T47D (cell line): ENCODE measurements at regions not wholly inside any gene's neighbourhood (a gene's known extent, or its start where the extent isn't known, plus 50 kb on each side); places are given as distances from the start of the nearest gene placed in this dataset.
"Not testable (repeated sequence)": the region's sequence is repeated elsewhere in the genome, so short reads cannot be mapped to it uniquely, and the experiment has no call there.

Experiments used
- DNase-seq, 2 experiments: peaks; one replicate each; pipeline versions ENCODE4 v3.0.0 to v3.0.0-alpha.2; 2011 to 2012; ENCODE audit warnings: low read depth in 1 of 2, low spot score in 1 of 2
- JUND ChIP-seq: IDR thresholded peaks from 2 replicates; pipeline ENCODE4 v1.6.1; 2012; ENCODE audit warnings: low read depth
- in situ Hi-C: cut with HindIII; loops from 2 replicates; pipeline ENCODE4 v1.10.0; 2016; ENCODE audit warnings: low sequenced_read_pairs, low pct_unique_long_range_greater_than_20kb

GRCh38 chr3:3443482-3443881 lies 264.0 kb upstream of the CRBN start:
- TF ChIP-seq JUND: no peak
- in situ Hi-C loops: no loop called here
- no peak for DNase-seq

- no peak for DNase-seq
- in situ Hi-C loops: no loop called here
- no peak for TF ChIP-seq JUND
Observed at GRCh38 chr3:3433711-3434110, 254.2 kb upstream of the CRBN start.

DNA sequence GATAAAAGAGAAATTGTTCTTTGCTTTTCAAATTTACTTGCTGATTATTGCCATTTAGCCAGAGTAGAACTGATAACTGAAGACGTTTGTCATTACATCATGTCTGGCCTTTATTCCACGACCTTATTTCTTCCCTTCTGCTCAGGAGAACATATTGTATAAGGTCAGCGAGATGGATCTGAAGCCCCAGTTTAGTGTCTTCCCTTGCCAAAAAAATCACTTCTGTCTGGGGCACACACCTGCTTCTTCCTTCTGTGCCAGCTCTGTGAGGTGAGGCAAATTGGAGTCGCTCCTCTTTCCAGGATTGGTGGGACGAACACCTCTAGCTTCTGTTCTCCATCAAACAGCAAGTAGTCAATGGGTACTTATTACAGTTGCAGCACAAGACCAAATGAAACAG lies 250.3 kb upstream of the CRBN start:
- no peak for TF ChIP-seq JUND
- in situ Hi-C loops: no loop called here

DNA sequence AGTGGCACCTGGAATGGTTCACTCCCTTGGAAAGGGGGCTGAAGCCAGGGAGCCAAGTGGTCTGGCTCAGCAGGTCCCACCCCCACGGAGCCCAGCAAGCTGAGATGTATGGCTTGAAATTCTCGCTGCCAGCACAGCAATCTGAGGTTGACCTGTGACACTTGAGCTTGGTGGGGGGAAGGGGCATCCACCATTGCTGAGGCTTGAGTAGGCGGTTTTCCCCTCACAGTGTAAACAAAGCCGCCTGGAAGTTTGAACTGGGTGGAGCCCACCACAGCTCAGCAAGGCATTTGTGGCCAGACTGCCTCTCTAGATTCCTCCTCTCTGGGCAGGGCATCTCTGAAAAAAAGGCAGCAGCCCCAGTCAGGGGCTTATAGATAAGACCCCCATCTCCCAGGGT lies 228.2 kb upstream of the CRBN start:
- in situ Hi-C loops, DNase-seq: not testable (repeated sequence)

More for the DNA sequence above, 250.3 kb upstream of the CRBN start:
- no peak for DNase-seq

DNA sequence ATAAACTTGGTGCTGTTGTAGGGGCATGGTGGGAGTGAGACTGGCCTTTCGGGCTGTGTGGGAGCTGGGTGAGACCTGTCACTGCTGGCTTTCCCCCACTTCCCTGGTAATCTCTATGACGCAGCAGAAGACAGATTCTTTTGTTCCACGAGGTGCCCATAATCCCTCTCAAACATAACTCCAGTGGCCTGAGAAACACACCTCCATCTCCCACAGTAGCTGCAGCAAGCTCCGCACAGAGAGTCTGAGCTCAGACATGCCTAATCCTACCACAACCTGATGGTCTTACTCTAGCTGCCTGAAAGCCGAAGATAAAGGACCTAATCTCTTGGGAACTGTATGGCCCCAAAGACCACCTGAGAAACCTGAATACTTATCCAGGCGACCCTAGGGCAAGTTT lies 225.6 kb upstream of the CRBN start:
- in situ Hi-C loops: no loop called here
- DNase-seq: no peak
- no peak for TF ChIP-seq JUND

GRCh38 chr3:3403700-3404099 lies 224.2 kb upstream of the CRBN start:
- in situ Hi-C loops: no loop called here
- no peak for DNase-seq
- no peak for TF ChIP-seq JUND

GRCh38 chr3:3392946-3393345 lies 213.5 kb upstream of the CRBN start:
- no peak for DNase-seq
- TF ChIP-seq JUND: no peak
- in situ Hi-C loops: no loop called here

DNA sequence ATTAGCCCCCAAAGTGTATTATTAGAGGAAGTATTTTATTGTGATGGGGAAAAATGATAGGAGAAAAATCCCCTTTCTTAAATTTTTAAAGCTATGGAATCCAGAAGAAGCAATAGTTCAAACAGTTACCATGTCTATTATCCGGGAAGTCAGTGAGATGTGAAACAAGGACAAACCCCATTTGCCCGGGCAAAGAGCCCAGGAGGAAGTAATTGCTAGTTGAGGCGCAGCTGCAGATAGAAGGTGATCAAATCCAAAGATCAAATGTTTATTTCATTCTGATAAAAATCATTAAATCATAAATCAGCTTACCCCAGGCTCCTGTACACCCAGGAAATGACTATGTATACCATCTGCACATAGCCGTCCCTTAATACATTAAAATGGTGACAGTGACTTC lies 204.0 kb upstream of the CRBN start:
- no peak for DNase-seq
- no peak for TF ChIP-seq JUND
- in situ Hi-C loops: no loop called here

DNA sequence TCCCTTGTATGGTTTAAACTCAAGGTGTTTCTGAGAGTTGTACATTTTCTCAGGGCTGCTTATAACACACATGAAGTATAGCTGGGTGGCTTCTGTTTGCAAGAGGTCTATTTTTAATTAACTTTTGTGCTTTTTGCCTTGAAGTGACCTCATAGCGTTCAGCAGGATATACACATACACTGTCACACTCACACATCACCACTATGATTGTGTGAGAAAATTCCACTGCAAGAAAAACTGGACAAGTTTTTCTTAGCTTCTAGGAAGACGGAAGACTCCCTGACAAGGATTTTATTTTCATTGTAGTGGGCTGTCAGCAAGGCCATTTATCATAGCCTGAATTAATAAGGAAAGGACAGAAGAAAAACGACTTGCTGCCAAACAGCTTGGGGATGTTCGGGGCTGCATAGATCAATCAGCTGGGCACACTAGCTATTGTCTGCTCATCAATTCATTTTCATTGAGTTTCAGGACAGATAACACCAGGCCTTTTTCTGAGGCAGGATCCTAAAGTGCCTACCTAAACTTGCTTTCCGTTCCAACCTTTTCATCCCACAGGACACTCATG lies 192.8 kb upstream of the CRBN start:
- no peak for TF ChIP-seq JUND
- DNase-seq: no peak
- in situ Hi-C loops: no loop called here

DNA sequence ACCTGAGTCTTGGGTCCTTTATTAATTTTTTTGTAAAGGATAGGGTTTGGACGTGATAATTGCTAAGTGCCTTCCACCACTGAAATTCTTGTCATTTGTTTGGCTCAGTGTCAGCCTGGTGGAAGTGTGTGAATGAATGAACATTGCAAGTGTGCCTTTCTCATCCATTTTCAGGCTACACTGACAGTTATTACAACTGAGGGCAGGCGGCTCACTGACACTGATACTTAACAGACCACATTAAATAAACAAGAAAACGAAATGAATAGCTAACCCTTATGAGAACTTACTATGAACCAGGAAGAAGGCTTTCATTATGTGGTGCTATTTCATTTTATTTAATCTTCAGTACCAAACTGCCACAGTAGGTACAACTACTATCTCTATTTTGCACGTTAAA lies 188.8 kb upstream of the CRBN start:
- TF ChIP-seq JUND: no peak
- in situ Hi-C loops: no loop called here
- no peak for DNase-seq

DNA sequence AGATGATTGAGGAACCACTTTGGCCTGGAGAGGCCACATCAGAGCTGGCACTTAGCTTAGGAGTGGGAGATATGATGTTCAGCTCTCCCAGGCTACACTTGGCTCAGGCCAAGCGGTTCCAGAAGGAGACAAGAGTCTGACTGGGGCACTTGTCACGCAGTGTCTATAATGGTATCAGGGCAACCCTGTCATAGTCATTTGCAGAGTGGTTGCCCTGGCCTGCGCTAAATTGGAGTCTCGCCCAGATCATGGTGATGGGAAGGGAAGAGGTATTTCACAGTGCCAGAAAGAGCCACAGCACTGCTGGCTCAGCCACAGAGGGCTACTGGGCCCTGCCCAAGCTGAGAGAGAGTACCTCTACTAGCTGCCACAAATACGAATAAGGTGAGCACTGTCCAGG lies 186.9 kb upstream of the CRBN start:
- no peak for DNase-seq
- in situ Hi-C loops: no loop called here
- no peak for TF ChIP-seq JUND

DNA sequence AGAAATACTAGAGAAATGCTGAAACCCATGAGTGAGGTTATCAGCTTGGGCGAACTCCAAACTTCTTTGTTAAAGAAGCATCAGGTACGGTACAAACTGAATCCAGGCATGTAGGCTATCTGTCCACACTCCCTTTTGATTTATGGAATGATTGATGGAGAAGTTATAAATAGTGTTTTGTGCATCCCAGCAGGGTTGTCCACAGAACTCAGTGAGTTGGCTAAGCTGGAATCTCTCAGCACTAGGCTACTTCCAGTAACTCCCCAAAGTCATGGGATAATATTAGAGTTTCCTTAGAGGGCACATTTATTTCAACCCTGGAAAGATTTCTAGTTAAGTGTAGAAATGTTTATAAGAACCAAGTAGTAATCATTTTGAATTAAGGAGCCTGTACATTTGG lies 186.2 kb upstream of the CRBN start:
- in situ Hi-C loops: no loop called here
- no peak for TF ChIP-seq JUND
- no peak for DNase-seq

- in situ Hi-C loops: no loop called here
- DNase-seq: no peak
- TF ChIP-seq JUND: no peak
Observed at GRCh38 chr3:3356846-3357245, 177.4 kb upstream of the CRBN start.

GRCh38 chr3:3355442-3355841 lies 176.0 kb upstream of the CRBN start:
- in situ Hi-C loops: no loop called here
- TF ChIP-seq JUND: no peak
- no peak for DNase-seq

- DNase-seq: no peak
- in situ Hi-C loops: no loop called here
- no peak for TF ChIP-seq JUND
Observed at GRCh38 chr3:3353153-3353552, 173.7 kb upstream of the CRBN start.
